ENCODE measurements at regions not wholly inside any gene's neighbourhood (a gene's known extent, or its start where the extent isn't known, plus 50 kb on each side); places are given as distances from the start of the nearest gene placed in this dataset.

- Histone ChIP-seq H2AFZ (ENCODE audit: low read depth, low read length) (no peak overlapping the region), H3K4me1 (ENCODE audit: control insufficient read depth, extremely low read depth, insufficient read depth, low read length) (no peaks in the 10 kb centered on the region), H3K9me1 (replicated peaks; ENCODE audit: control insufficient read depth, extremely low read depth, insufficient read depth, low read length) (no peaks in the 10 kb centered on the region), H4K20me1 (replicated peaks; ENCODE audit: control insufficient read depth, extremely low read depth, insufficient read depth, low read length) (no peaks in the 10 kb centered on the region), H3K4me3 (replicated peaks in 1 of 3; ENCODE audit: insufficient read depth in 1 of 3, low read depth in 1 of 3, low read length in 3 of 3) (no peak overlapping the region), H3K4me2 (ENCODE audit: insufficient read depth, low read length) (no peak overlapping the region), H3K27me3 (ENCODE audit: control insufficient read depth in 2 of 2, insufficient read depth in 2 of 2, low read length in 2 of 2) (no peaks in the 10 kb centered on the region), H3K27ac (ENCODE audit: insufficient read depth, low read depth, low read length) (no peak overlapping the region), H3K79me2 (ENCODE audit: control insufficient read depth, insufficient read depth, low read length) (no peaks in the 10 kb centered on the region), H3K9ac (replicated peaks; ENCODE audit: extremely low read depth, insufficient read depth, low read length) (no peak overlapping the region), H3K9me3 (replicated peaks; ENCODE audit: control insufficient read depth, insufficient read depth, low read length) (peaks cover 2% of the 10 kb centered on the region), H3K36me3 (ENCODE audit: control insufficient read depth in 2 of 2, extremely low read depth in 1 of 2, insufficient read depth in 2 of 2, low read length in 2 of 2) (no peaks in the 10 kb centered on the region)
- no peak for FAIRE-seq
- TF ChIP-seq FOS (IDR thresholded peaks at IDR 0.05; ENCODE audit: borderline replicate concordance, insufficient read depth, low read length), result no peak
- no peak for TF ChIP-seq MYC (IDR thresholded peaks at IDR 0.05; ENCODE audit: low read depth, low read length)
- TF ChIP-seq GATA2 (IDR thresholded peaks at IDR 0.05; ENCODE audit: insufficient read depth, insufficient read length, low read depth, low read length), result no peak
- no peak for TF ChIP-seq JUN (IDR thresholded peaks at IDR 0.05; ENCODE audit: borderline replicate concordance, insufficient read depth, insufficient read length, low read depth)
- ChIA-PET CTCF (no interaction called here), POLR2A (no interaction called here)
- no TSS peak for BruUV-seq (replicated peaks)
- intact Hi-C loops (cut with micrococcal nuclease) (no loop called here), dilution Hi-C loops (cut with MboI; ENCODE audit: extremely low pct_ligation_motif_present, low sequenced_read_pairs) (no loop called here)
- DNase-seq (ENCODE audit: low read depth, low spot score), result no peak
Observed at GRCh38 chr1:195516036-195516435, 1092.2 kb downstream of the KCNT2 start.

DNA sequence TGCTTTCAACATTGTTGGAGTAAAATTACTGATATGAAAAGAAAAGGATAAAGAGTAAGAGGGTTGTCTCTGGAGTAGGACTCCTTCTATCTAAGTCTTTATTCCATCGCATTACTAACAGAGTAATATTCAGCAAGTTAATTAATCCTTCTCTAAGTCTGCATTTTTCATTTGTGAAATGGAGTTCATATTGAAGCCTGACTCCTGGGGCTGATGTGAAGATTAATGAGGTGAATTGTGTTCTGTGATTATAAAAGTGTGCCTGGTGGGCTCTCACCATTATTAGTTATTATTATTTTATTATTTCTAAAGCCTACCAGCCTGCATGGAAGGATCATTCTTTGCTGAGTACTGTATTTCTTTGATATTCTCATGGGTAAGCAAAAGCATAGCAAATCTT is 1096.7 kb downstream of the KCNT2 start:
- FAIRE-seq (no peak), DNase-seq (ENCODE audit: low read depth, low spot score) (no peak)
- no peaks in the 10 kb centered on the region for H3K27me3 ChIP-seq (ENCODE audit: control insufficient read depth in 2 of 2, insufficient read depth in 2 of 2, low read length in 2 of 2)
- no peak overlapping the region for H3K9ac ChIP-seq (replicated peaks; ENCODE audit: extremely low read depth, insufficient read depth, low read length)
- no peaks in the 10 kb centered on the region for H4K20me1 ChIP-seq (replicated peaks; ENCODE audit: control insufficient read depth, extremely low read depth, insufficient read depth, low read length)
- ChIA-PET POLR2A (no interaction called here), CTCF (no interaction called here)
- BruUV-seq (replicated peaks), result no TSS peak
- no peak overlapping the region for H2AFZ ChIP-seq (ENCODE audit: low read depth, low read length)
- no peaks in the 10 kb centered on the region for H3K79me2 ChIP-seq (ENCODE audit: control insufficient read depth, insufficient read depth, low read length)
- no peak overlapping the region for H3K4me2 ChIP-seq (ENCODE audit: insufficient read depth, low read length)
- H3K9me1 ChIP-seq (replicated peaks; ENCODE audit: control insufficient read depth, extremely low read depth, insufficient read depth, low read length), result no peaks in the 10 kb centered on the region
- TF ChIP-seq, protein P1, sequence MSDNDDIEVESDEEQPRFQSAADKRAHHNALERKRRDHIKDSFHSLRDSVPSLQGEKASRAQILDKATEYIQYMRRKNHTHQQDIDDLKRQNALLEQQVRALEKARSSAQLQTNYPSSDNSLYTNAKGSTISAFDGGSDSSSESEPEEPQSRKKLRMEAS (IDR thresholded peaks at IDR 0.05; ENCODE audit: insufficient read depth, insufficient read length), result no peak
- TF ChIP-seq EZH2 (IDR thresholded peaks at IDR 0.05; ENCODE audit: borderline replicate concordance, low read depth, low read length, severe bottlenecking) (no peak), FOS (IDR thresholded peaks at IDR 0.05; ENCODE audit: borderline replicate concordance, insufficient read depth, low read length) (no peak), JUN (IDR thresholded peaks at IDR 0.05; ENCODE audit: borderline replicate concordance, insufficient read depth, insufficient read length, low read depth) (no peak), MYC (IDR thresholded peaks at IDR 0.05; ENCODE audit: low read depth, low read length) (no peak)
- H3K4me3 ChIP-seq (replicated peaks in 1 of 3; ENCODE audit: insufficient read depth in 1 of 3, low read depth in 1 of 3, low read length in 3 of 3), result no peak overlapping the region
- no peaks in the 10 kb centered on the region for H3K36me3 ChIP-seq (ENCODE audit: control insufficient read depth in 2 of 2, extremely low read depth in 1 of 2, insufficient read depth in 2 of 2, low read length in 2 of 2)
- H3K9me3 ChIP-seq (replicated peaks; ENCODE audit: control insufficient read depth, insufficient read depth, low read length), result no peaks in the 10 kb centered on the region
- no peak overlapping the region for H3K27ac ChIP-seq (ENCODE audit: insufficient read depth, low read depth, low read length)
- dilution Hi-C loops (cut with MboI; ENCODE audit: extremely low pct_ligation_motif_present, low sequenced_read_pairs) (no loop called here), intact Hi-C loops (cut with micrococcal nuclease) (no loop called here)
- H3K4me1 ChIP-seq (ENCODE audit: control insufficient read depth, extremely low read depth, insufficient read depth, low read length), result no peaks in the 10 kb centered on the region
